Right lobe of liver (tissue), 4 donors: ENCODE measurements at regions not wholly inside any gene's neighbourhood (a gene's known extent, or its start where the extent isn't known, plus 50 kb on each side); places are given as distances from the start of the nearest gene placed in this dataset.

Source experiments
- POLR2A ChIP-seq: fragments of 450-650 bp; IDR thresholded peaks from one replicate; pipeline ENCODE4 v1.6.1; 2017; ENCODE audit warnings: antibody characterized with exemption, mild to moderate bottlenecking
- TF ChIP-seq, protein P1 (sequence below), 4 donors: fragments of 200-600 bp in 3 of 4; fragments of 450-650 bp in 1 of 4; IDR thresholded peaks; one replicate each; pipeline versions ENCODE4 v1.5.1 to v1.8.0; 2016 to 2022; ENCODE audit warnings: antibody characterized with exemption in 4 of 4, mild to moderate bottlenecking in 2 of 4
- donor health status: DM: no; HTN: no; CAD: no.
- donor health status: DM: no; HTN: no; CAD: no.
- donor health status: DM: no; HTN: yes; CAD: no.

DNA sequence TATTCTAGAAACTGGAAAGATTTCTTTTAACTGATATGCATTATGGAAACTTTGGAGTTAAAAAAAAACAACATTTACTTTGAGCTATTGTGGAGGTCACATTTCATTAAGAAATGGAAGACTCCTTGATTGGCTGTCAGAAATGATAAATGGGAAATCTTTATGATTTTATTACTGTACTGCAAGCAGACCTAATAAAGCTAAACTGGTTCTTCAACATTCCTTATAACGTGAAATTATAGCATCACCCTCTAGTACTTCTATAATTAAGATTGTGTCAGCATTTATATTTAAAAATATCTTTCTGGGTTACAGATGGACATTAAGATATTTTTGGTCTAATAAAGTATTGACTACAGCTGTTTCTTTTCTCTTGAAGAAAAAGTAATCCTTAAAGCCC is 213.8 kb upstream of the PACRGL start:
- no peak for TF ChIP-seq POLR2A
- TF ChIP-seq, protein P1, sequence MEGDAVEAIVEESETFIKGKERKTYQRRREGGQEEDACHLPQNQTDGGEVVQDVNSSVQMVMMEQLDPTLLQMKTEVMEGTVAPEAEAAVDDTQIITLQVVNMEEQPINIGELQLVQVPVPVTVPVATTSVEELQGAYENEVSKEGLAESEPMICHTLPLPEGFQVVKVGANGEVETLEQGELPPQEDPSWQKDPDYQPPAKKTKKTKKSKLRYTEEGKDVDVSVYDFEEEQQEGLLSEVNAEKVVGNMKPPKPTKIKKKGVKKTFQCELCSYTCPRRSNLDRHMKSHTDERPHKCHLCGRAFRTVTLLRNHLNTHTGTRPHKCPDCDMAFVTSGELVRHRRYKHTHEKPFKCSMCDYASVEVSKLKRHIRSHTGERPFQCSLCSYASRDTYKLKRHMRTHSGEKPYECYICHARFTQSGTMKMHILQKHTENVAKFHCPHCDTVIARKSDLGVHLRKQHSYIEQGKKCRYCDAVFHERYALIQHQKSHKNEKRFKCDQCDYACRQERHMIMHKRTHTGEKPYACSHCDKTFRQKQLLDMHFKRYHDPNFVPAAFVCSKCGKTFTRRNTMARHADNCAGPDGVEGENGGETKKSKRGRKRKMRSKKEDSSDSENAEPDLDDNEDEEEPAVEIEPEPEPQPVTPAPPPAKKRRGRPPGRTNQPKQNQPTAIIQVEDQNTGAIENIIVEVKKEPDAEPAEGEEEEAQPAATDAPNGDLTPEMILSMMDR (IDR thresholded peaks at IDR 0.05): no peak
